HG03103 (cell line): ENCODE measurements at regions not wholly inside any gene's neighbourhood (a gene's known extent, or its start where the extent isn't known, plus 50 kb on each side); places are given as distances from the start of the nearest gene placed in this dataset.
"Not testable (repeated sequence)": the region's sequence is repeated elsewhere in the genome, so short reads cannot be mapped to it uniquely, and the experiment has no call there.

Experiments used
- ATAC-seq: cut with Tn5 transposase; IDR thresholded peaks from one replicate; pipeline ENCODE4 v1.9.1; 2021; ENCODE audit warnings: low read depth; ENCODE audit not compliant: unreplicated experiment

GRCh38 chr16:52740766-52741165, 193.8 kb upstream of the TOX3 start:
- ATAC-seq: no peak

- ATAC-seq: no peak
Observed at GRCh38 chr16:52740333-52740732, 193.4 kb upstream of the TOX3 start.

- ATAC-seq: not testable (repeated sequence)
Observed at GRCh38 chr16:52738992-52739391, 192.0 kb upstream of the TOX3 start.

GRCh38 chr16:52731219-52731875, 184.4 kb upstream of the TOX3 start:
- ATAC-seq: no peak

GRCh38 chr16:52729731-52730130, 182.8 kb upstream of the TOX3 start:
- no peak for ATAC-seq

- no peak for ATAC-seq
Observed at GRCh38 chr16:52727849-52728248, 180.9 kb upstream of the TOX3 start.

GRCh38 chr16:52727441-52727840, 180.5 kb upstream of the TOX3 start:
- no peak for ATAC-seq

GRCh38 chr16:52725461-52725860, 178.5 kb upstream of the TOX3 start:
- ATAC-seq: no peak

- no peak for ATAC-seq
Observed at GRCh38 chr16:52725043-52725442, 178.1 kb upstream of the TOX3 start.

GRCh38 chr16:52721331-52721730, 174.4 kb upstream of the TOX3 start:
- ATAC-seq: no peak

- no peak for ATAC-seq
Observed at GRCh38 chr16:52718046-52718445, 171.1 kb upstream of the TOX3 start.

GRCh38 chr16:52713740-52714139, 166.8 kb upstream of the TOX3 start:
- no peak for ATAC-seq

- no peak for ATAC-seq
Observed at GRCh38 chr16:52709306-52709705, 162.4 kb upstream of the TOX3 start.

GRCh38 chr16:52708476-52708875, 161.5 kb upstream of the TOX3 start:
- no peak for ATAC-seq

- ATAC-seq: no peak
Observed at GRCh38 chr16:52707676-52708337, 160.9 kb upstream of the TOX3 start.

- no peak for ATAC-seq
Observed at GRCh38 chr16:52705122-52705521, 158.2 kb upstream of the TOX3 start.

- ATAC-seq: no peak
Observed at GRCh38 chr16:52697971-52698370, 151.0 kb upstream of the TOX3 start.

GRCh38 chr16:52696126-52696525, 149.2 kb upstream of the TOX3 start:
- ATAC-seq: no peak

- ATAC-seq: no peak
Observed at GRCh38 chr16:52690468-52690867, 143.5 kb upstream of the TOX3 start.

- no peak for ATAC-seq
Observed at GRCh38 chr16:52680993-52681392, 134.1 kb upstream of the TOX3 start.

GRCh38 chr16:52677501-52677900, 130.6 kb upstream of the TOX3 start:
- ATAC-seq: no peak

GRCh38 chr16:52676959-52677358, 130.0 kb upstream of the TOX3 start:
- ATAC-seq: no peak
